Activated naive CD8-positive, alpha-beta T cell treated with anti-CD3 and anti-CD28 coated beads, Interleukin-2, amount 10 ng/mL, durations not matched to agents 7 days and 5 days (primary cell): ENCODE measurements at regions not wholly inside any gene's neighbourhood (a gene's known extent, or its start where the extent isn't known, plus 50 kb on each side); places are given as distances from the start of the nearest gene placed in this dataset.
"Not testable (repeated sequence)": the region's sequence is repeated elsewhere in the genome, so short reads cannot be mapped to it uniquely, and the experiment has no call there.

Source experiments
- ATAC-seq: fragments of 150-1000 bp; cut with Tn5 transposase; one replicate; pipeline ENCODE4 v1.10.0; 2021; ENCODE audit warnings: low read depth, moderate library complexity
- POLR2A ChIA-PET: fragments of 350-600 bp; sonication (Branson Sonifier 250); formaldehyde crosslinking; loops from one replicate; lab custom pipeline; 2021; ENCODE audit warnings: antibody characterized with exemption; lab: Charles Lee
- DNase-seq: peaks from one replicate; pipeline ENCODE4 v3.0.0; 2021
- H3K27ac Mint-ChIP-seq: one replicate; pipeline ENCODE4 v1.8.0; 2022; ENCODE audit warnings: mild to moderate bottlenecking, mixed read lengths
- H3K27me3 Mint-ChIP-seq: one replicate; pipeline ENCODE4 v1.8.0; 2022; ENCODE audit warnings: mild to moderate bottlenecking, moderate library complexity, mixed read lengths
- H3K36me3 Mint-ChIP-seq: one replicate; pipeline ENCODE4 v1.8.0; 2021; ENCODE audit warnings: mild to moderate bottlenecking, mixed read lengths
- H3K4me1 Mint-ChIP-seq: one replicate; pipeline ENCODE4 v1.8.0; 2021; ENCODE audit warnings: mixed read lengths
- H3K4me3 Mint-ChIP-seq: one replicate; pipeline ENCODE4 v1.8.0; 2022; ENCODE audit warnings: mild to moderate bottlenecking, moderate library complexity, mixed read lengths
- H3K9me3 Mint-ChIP-seq: one replicate; pipeline ENCODE4 v1.8.0; 2021; ENCODE audit warnings: mixed read lengths

GRCh38 chr12:63029676-63030075 is 94.7 kb upstream of the PPM1H start:
- H3K36me3 Mint-ChIP-seq = no peaks in the 10 kb centered on the region

GRCh38 chr12:63028951-63029350 is 94.0 kb upstream of the PPM1H start:
- POLR2A ChIA-PET = no interaction called here
- DNase-seq (no peak), ATAC-seq (no peak)
- H3K36me3 Mint-ChIP-seq = no peaks in the 10 kb centered on the region
- H3K27me3 Mint-ChIP-seq = no peaks in the 10 kb centered on the region
- no peaks in the 10 kb centered on the region for H3K9me3 Mint-ChIP-seq
- no peak overlapping the region for H3K4me3 Mint-ChIP-seq
- H3K27ac Mint-ChIP-seq = no peak overlapping the region
- H3K4me1 Mint-ChIP-seq = no peaks in the 10 kb centered on the region

More at GRCh38 chr12:63029676-63030075, 94.7 kb upstream of the PPM1H start:
- H3K27me3 Mint-ChIP-seq = no peaks in the 10 kb centered on the region
- no peak overlapping the region for H3K27ac Mint-ChIP-seq
- H3K9me3 Mint-ChIP-seq = no peaks in the 10 kb centered on the region
- ATAC-seq (no peak), DNase-seq (no peak)
- H3K4me3 Mint-ChIP-seq = no peak overlapping the region
- POLR2A ChIA-PET = no interaction called here
- no peaks in the 10 kb centered on the region for H3K4me1 Mint-ChIP-seq

GRCh38 chr12:63025116-63025515 is 90.2 kb upstream of the PPM1H start:
- ATAC-seq = no peak
- POLR2A ChIA-PET = no interaction called here
- Mint-ChIP-seq H3K27me3 (no peaks in the 10 kb centered on the region), H3K27ac (no peak overlapping the region), H3K9me3 (no peaks in the 10 kb centered on the region), H3K36me3 (no peaks in the 10 kb centered on the region), H3K4me3 (no peak overlapping the region), H3K4me1 (no peaks in the 10 kb centered on the region)
- no peak for DNase-seq

GRCh38 chr12:63023926-63024325 is 89.0 kb upstream of the PPM1H start:
- no peak overlapping the region for H3K4me3 Mint-ChIP-seq
- H3K27ac Mint-ChIP-seq = no peak overlapping the region
- DNase-seq (no peak), ATAC-seq (no peak)
- H3K36me3 Mint-ChIP-seq = no peaks in the 10 kb centered on the region
- POLR2A ChIA-PET = no interaction called here
- no peaks in the 10 kb centered on the region for H3K4me1 Mint-ChIP-seq
- H3K27me3 Mint-ChIP-seq = no peaks in the 10 kb centered on the region
- no peaks in the 10 kb centered on the region for H3K9me3 Mint-ChIP-seq

- no peaks in the 10 kb centered on the region for H3K36me3 Mint-ChIP-seq
- no peak for DNase-seq
- H3K4me1 Mint-ChIP-seq = no peaks in the 10 kb centered on the region
- no peak for ATAC-seq
- H3K27me3 Mint-ChIP-seq = no peaks in the 10 kb centered on the region
- H3K27ac Mint-ChIP-seq = no peak overlapping the region
- H3K9me3 Mint-ChIP-seq = no peaks in the 10 kb centered on the region
- POLR2A ChIA-PET = no interaction called here
- H3K4me3 Mint-ChIP-seq = no peak overlapping the region
These were observed 86.2 kb upstream of the PPM1H start for GRCh38 chr12:63021116-63021515.

GRCh38 chr12:63020269-63020668 is 85.3 kb upstream of the PPM1H start:
- POLR2A ChIA-PET = no interaction called here
- Mint-ChIP-seq H3K9me3 (no peaks in the 10 kb centered on the region), H3K36me3 (no peaks in the 10 kb centered on the region), H3K27me3 (peaks cover 2% of the 10 kb centered on the region), H3K4me1 (no peaks in the 10 kb centered on the region), H3K27ac (no peak overlapping the region), H3K4me3 (no peak overlapping the region)
- no peak for DNase-seq
- no peak for ATAC-seq

GRCh38 chr12:63018273-63018672 is 83.3 kb upstream of the PPM1H start:
- H3K27me3 Mint-ChIP-seq = peaks cover 2% of the 10 kb centered on the region
- no peaks in the 10 kb centered on the region for H3K4me1 Mint-ChIP-seq
- POLR2A ChIA-PET = no interaction called here
- H3K36me3 Mint-ChIP-seq = no peaks in the 10 kb centered on the region
- H3K9me3 Mint-ChIP-seq = no peaks in the 10 kb centered on the region
- H3K27ac Mint-ChIP-seq = no peak overlapping the region
- ATAC-seq (no peak), DNase-seq (no peak)
- no peak overlapping the region for H3K4me3 Mint-ChIP-seq

- no peak overlapping the region for H3K4me3 Mint-ChIP-seq
- ATAC-seq (no peak), DNase-seq (no peak)
- H3K4me1 Mint-ChIP-seq = no peaks in the 10 kb centered on the region
- H3K9me3 Mint-ChIP-seq = no peaks in the 10 kb centered on the region
- H3K27ac Mint-ChIP-seq = no peak overlapping the region
- no peaks in the 10 kb centered on the region for H3K36me3 Mint-ChIP-seq
- POLR2A ChIA-PET = no interaction called here
- H3K27me3 Mint-ChIP-seq = peaks cover 2% of the 10 kb centered on the region
These were observed 78.4 kb upstream of the PPM1H start for GRCh38 chr12:63013302-63013701.

- no peaks in the 10 kb centered on the region for H3K9me3 Mint-ChIP-seq
- no peak overlapping the region for H3K27ac Mint-ChIP-seq
- POLR2A ChIA-PET = no interaction called here
- peaks cover under 1% of the 10 kb centered on the region for H3K27me3 Mint-ChIP-seq
- no peaks in the 10 kb centered on the region for H3K36me3 Mint-ChIP-seq
- no peak overlapping the region for H3K4me3 Mint-ChIP-seq
- no peaks in the 10 kb centered on the region for H3K4me1 Mint-ChIP-seq
- DNase-seq (no peak), ATAC-seq (no peak)
These were observed 75.7 kb upstream of the PPM1H start for GRCh38 chr12:63010698-63011097.

- Mint-ChIP-seq H3K27me3 (no peaks in the 10 kb centered on the region), H3K27ac (no peak overlapping the region), H3K9me3 (no peaks in the 10 kb centered on the region), H3K4me3 (no peak overlapping the region), H3K4me1 (no peaks in the 10 kb centered on the region), H3K36me3 (no peaks in the 10 kb centered on the region)
- no peak for ATAC-seq
- no peak for DNase-seq
- POLR2A ChIA-PET = no interaction called here
These were observed 73.4 kb upstream of the PPM1H start for GRCh38 chr12:63008372-63008771.

- ATAC-seq = no peak
- H3K27ac Mint-ChIP-seq = no peak overlapping the region
- POLR2A ChIA-PET = no interaction called here
- H3K36me3 Mint-ChIP-seq = no peaks in the 10 kb centered on the region
- H3K27me3 Mint-ChIP-seq = no peaks in the 10 kb centered on the region
- H3K9me3 Mint-ChIP-seq = no peaks in the 10 kb centered on the region
- no peaks in the 10 kb centered on the region for H3K4me1 Mint-ChIP-seq
- no peak overlapping the region for H3K4me3 Mint-ChIP-seq
- no peak for DNase-seq
These were observed 72.8 kb upstream of the PPM1H start for GRCh38 chr12:63007726-63008125.

GRCh38 chr12:63006536-63006935 is 71.6 kb upstream of the PPM1H start:
- no peaks in the 10 kb centered on the region for H3K27me3 Mint-ChIP-seq
- H3K27ac Mint-ChIP-seq = no peak overlapping the region
- no peaks in the 10 kb centered on the region for H3K4me1 Mint-ChIP-seq
- no peak overlapping the region for H3K4me3 Mint-ChIP-seq
- POLR2A ChIA-PET = no interaction called here
- DNase-seq (no peak), ATAC-seq (no peak)
- H3K9me3 Mint-ChIP-seq = no peaks in the 10 kb centered on the region
- H3K36me3 Mint-ChIP-seq = no peaks in the 10 kb centered on the region

GRCh38 chr12:63005382-63005781 is 70.4 kb upstream of the PPM1H start:
- DNase-seq = no peak

GRCh38 chr12:63003223-63003819 is 68.4 kb upstream of the PPM1H start:
- no peak for ATAC-seq
- Mint-ChIP-seq H3K27ac (no peak overlapping the region), H3K36me3 (no peaks in the 10 kb centered on the region), H3K4me1 (no peaks in the 10 kb centered on the region), H3K4me3 (no peak overlapping the region), H3K9me3 (no peaks in the 10 kb centered on the region), H3K27me3 (peaks cover 3% of the 10 kb centered on the region)
- POLR2A ChIA-PET = no interaction called here
- DNase-seq = no peak

More at GRCh38 chr12:63005382-63005781, 70.4 kb upstream of the PPM1H start:
- H3K36me3 Mint-ChIP-seq = no peaks in the 10 kb centered on the region
- H3K27ac Mint-ChIP-seq = no peak overlapping the region
- no peaks in the 10 kb centered on the region for H3K4me1 Mint-ChIP-seq
- peaks cover 2% of the 10 kb centered on the region for H3K27me3 Mint-ChIP-seq
- no peak for ATAC-seq
- H3K9me3 Mint-ChIP-seq = no peaks in the 10 kb centered on the region
- POLR2A ChIA-PET = no interaction called here
- no peak overlapping the region for H3K4me3 Mint-ChIP-seq

GRCh38 chr12:63002059-63002458 is 67.1 kb upstream of the PPM1H start:
- H3K9me3 Mint-ChIP-seq, H3K27me3 Mint-ChIP-seq, H3K27ac Mint-ChIP-seq, ATAC-seq, POLR2A ChIA-PET, H3K36me3 Mint-ChIP-seq, H3K4me1 Mint-ChIP-seq, H3K4me3 Mint-ChIP-seq, DNase-seq: not testable (repeated sequence)
